ENCODE measurements at regions not wholly inside any gene's neighbourhood (a gene's known extent, or its start where the extent isn't known, plus 50 kb on each side); places are given as distances from the start of the nearest gene placed in this dataset.

- no peak for TF ChIP-seq CBX5 (IDR thresholded peaks at IDR 0.05; ENCODE audit: low read depth, low read length)
- TF ChIP-seq BACH1 (IDR thresholded peaks at IDR 0.05; ENCODE audit: low read length), result no peak
- TF ChIP-seq PHF8 (conservative IDR thresholded peaks at IDR 0.05; ENCODE audit: low read depth, low read length), result no peak
- TF ChIP-seq FOSL1 (IDR thresholded peaks at IDR 0.05; ENCODE audit: insufficient read depth, low read depth, low read length), result no peak
- no peak for TF ChIP-seq GABPA (IDR thresholded peaks at IDR 0.05; ENCODE audit: borderline replicate concordance, insufficient read depth, low read length)
- TF ChIP-seq TCF12 (IDR thresholded peaks at IDR 0.05; ENCODE audit: low read depth, low read length), result no peak
These were observed 224.0 kb upstream of the ZNF32 start (continued) for GRCh38 chr10:43872644-43873043.

Data from H1 (cell line).